Calu3 (cell line): ENCODE measurements at regions not wholly inside any gene's neighbourhood (a gene's known extent, or its start where the extent isn't known, plus 50 kb on each side); places are given as distances from the start of the nearest gene placed in this dataset.

Experiments
- BruUV-seq: library from RNA; stranded (reverse); fragments of 400-500 nt; replicated peaks from 2 replicates; lab custom pipeline; 2021; lab: Mats Ljungman, UMichigan
- CTCF ChIA-PET: fragments of 300-600 bp; sonication (Branson Sonifier 250); formaldehyde crosslinking; loops from one replicate; lab custom pipeline; 2022; ENCODE audit warnings: antibody characterized with exemption; lab: Charles Lee
- DNase-seq: peaks from one replicate; pipeline ENCODE4 v3.0.0; 2022
- H3K27ac Mint-ChIP-seq: one replicate; pipeline ENCODE4 v1.8.0; 2022; ENCODE audit warnings: mixed read lengths; ENCODE audit not compliant: unreplicated experiment
- H3K27me3 Mint-ChIP-seq: one replicate; pipeline ENCODE4 v1.8.0; 2022; ENCODE audit warnings: mixed read lengths; ENCODE audit not compliant: unreplicated experiment
- H3K36me3 Mint-ChIP-seq: one replicate; pipeline ENCODE4 v1.8.0; 2022; ENCODE audit warnings: mild to moderate bottlenecking, moderate library complexity, mixed read lengths; ENCODE audit not compliant: insufficient read depth, unreplicated experiment
- H3K4me1 Mint-ChIP-seq: one replicate; pipeline ENCODE4 v1.8.0; 2022; ENCODE audit warnings: mild to moderate bottlenecking, low read depth, mixed read lengths; ENCODE audit not compliant: unreplicated experiment
- H3K4me3 Mint-ChIP-seq: one replicate; pipeline ENCODE4 v1.8.0; 2022; ENCODE audit warnings: mild to moderate bottlenecking, low read depth, moderate library complexity, mixed read lengths; ENCODE audit not compliant: unreplicated experiment
- H3K9me3 Mint-ChIP-seq: one replicate; pipeline ENCODE4 v1.8.0; 2022; ENCODE audit warnings: low read depth, mixed read lengths; ENCODE audit not compliant: unreplicated experiment
- CTCF ChIP-seq: fragments of 200-600 bp; IDR thresholded peaks from one replicate; pipeline ENCODE4 v1.8.0; 2022; ENCODE audit warnings: antibody characterized with exemption; ENCODE audit not compliant: unreplicated experiment
- intact Hi-C: fragments of 100-400 bp; cut with micrococcal nuclease; formaldehyde crosslinking; loops from one replicate; pipeline ENCODE4 v1.10.0; 2022; ENCODE audit not compliant: unreplicated experiment

DNA sequence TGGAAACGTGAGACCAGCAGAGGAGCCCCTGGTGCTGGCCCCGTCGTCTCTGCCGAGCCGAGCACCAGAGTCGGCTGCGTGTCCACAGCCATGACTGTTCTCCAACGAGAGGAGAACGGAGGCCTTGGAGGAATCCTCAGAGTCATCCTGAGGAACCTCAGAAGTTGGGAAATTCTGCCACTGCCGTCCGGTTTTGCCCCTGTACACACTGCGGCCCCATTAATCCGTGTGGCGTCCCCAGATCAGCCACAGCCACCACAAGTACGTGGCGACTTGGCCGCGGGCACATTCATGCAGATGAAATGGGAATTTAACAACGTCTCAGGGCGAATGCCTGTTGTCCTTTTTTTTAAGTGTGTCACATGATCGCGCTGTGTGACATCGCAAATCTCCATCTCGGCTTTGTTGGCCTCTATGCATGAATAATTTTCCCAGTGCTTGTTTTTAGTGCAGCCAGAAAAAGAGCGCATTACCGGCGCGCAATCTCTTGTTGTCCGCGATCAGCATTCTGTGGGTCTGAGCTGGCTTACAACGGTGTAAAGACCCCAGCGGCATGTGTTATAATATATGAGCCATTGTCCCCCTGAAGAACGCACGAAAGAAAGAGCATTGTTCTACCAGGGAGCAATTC lies 323.0 kb upstream of the IRX4 start:
- H3K4me3 Mint-ChIP-seq = no peak overlapping the region
- CTCF ChIA-PET = no interaction called here
- H3K9me3 Mint-ChIP-seq = peaks cover 11% of the 10 kb centered on the region
- H3K4me1 Mint-ChIP-seq = no peaks in the 10 kb centered on the region
- no peak for TF ChIP-seq CTCF
- intact Hi-C loops = no loop called here
- no peaks in the 10 kb centered on the region for H3K27me3 Mint-ChIP-seq
- H3K27ac Mint-ChIP-seq = no peak overlapping the region
- DNase-seq = no peak
- no TSS peak for BruUV-seq
- H3K36me3 Mint-ChIP-seq = no peaks in the 10 kb centered on the region

GRCh38 chr5:2205185-2205585 lies 322.5 kb upstream of the IRX4 start:
- CTCF ChIA-PET = no interaction called here
- DNase-seq = no peak
- Mint-ChIP-seq H3K27ac (no peak overlapping the region), H3K36me3 (no peaks in the 10 kb centered on the region), H3K27me3 (no peaks in the 10 kb centered on the region), H3K9me3 (peaks cover 11% of the 10 kb centered on the region), H3K4me1 (no peaks in the 10 kb centered on the region), H3K4me3 (no peak overlapping the region)
- TF ChIP-seq CTCF = no peak
- intact Hi-C loops = no loop called here
- no TSS peak for BruUV-seq

DNA sequence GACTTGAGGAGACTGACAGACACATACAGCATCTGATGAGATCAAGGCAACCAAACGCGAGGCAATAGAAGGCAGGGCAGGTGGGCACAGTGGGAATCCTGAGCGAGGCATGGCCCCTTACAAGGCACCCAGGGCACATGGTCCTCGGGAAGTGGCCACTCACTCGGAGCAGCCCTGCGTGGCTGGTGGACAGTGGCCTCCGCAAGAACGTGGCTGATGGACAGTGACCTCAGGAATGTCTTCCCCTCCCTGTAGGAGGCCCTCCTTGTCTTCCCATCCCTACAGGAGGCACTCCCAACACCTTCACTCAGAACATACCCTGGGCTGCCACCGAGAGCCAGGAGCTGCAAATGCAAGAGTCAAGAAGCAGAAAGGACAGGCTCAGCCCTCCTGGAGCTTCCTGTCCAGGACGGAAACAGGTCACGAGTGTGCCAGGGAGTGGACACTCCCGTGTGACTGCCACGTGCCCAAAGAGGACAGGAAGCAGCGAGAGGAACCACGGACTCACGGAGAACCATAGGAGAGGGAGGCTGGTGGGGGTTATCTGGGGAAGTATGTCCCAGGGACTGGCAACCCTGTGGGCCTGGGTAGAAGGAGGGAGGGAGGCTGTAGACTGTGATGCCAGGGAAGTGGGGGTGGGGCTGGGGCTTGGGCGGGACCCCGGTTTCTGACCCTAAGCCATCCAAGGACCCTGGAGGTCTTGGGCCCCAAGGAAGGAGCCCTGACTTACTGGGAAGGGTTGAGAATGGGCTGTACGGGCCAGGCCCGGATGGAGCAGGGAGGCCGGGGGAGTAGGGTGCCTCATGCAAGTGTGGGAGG lies 321.9 kb upstream of the IRX4 start:
- Mint-ChIP-seq H3K4me1 (no peaks in the 10 kb centered on the region), H3K4me3 (no peak overlapping the region), H3K27me3 (no peaks in the 10 kb centered on the region), H3K9me3 (peaks cover 11% of the 10 kb centered on the region), H3K27ac (no peak overlapping the region), H3K36me3 (no peaks in the 10 kb centered on the region)
- DNase-seq = no peak
- TF ChIP-seq CTCF = no peak
- intact Hi-C loops = no loop called here
- CTCF ChIA-PET = no interaction called here
- no TSS peak for BruUV-seq

GRCh38 chr5:2203774-2204173 lies 321.0 kb upstream of the IRX4 start:
- no peak for TF ChIP-seq CTCF
- Mint-ChIP-seq H3K36me3 (no peaks in the 10 kb centered on the region), H3K4me1 (no peaks in the 10 kb centered on the region), H3K4me3 (no peak overlapping the region), H3K27ac (no peak overlapping the region), H3K27me3 (no peaks in the 10 kb centered on the region), H3K9me3 (peaks cover 11% of the 10 kb centered on the region)
- CTCF ChIA-PET = no interaction called here
- BruUV-seq = no TSS peak
- no peak for DNase-seq
- intact Hi-C loops = no loop called here
